ENCODE measurements at regions not wholly inside any gene's neighbourhood (a gene's known extent, or its start where the extent isn't known, plus 50 kb on each side); places are given as distances from the start of the nearest gene placed in this dataset.

DNA sequence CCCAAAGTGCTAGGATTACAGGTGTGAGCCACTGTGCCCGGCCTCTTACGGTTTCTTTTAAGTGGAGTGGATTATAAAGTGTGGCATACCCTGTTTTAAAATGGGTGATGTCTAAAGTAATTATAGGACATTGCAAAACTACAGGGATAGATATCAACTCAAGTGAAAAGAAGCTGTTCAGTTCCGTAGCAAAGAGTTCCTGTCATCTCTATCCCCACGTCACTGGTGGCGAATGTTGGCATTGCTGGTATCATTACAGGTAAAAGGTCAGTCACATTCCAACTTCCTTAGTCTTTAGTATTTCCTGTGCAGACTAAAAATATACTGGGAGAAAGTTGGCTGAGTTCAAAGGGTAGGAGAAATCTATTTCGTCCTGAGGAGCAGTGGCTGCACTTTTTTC is 95.6 kb upstream of the SLC38A2 start:
- DNase-seq (ENCODE audit: extremely low spot score, unreplicated experiment): no peak
- TF ChIP-seq, protein P1, sequence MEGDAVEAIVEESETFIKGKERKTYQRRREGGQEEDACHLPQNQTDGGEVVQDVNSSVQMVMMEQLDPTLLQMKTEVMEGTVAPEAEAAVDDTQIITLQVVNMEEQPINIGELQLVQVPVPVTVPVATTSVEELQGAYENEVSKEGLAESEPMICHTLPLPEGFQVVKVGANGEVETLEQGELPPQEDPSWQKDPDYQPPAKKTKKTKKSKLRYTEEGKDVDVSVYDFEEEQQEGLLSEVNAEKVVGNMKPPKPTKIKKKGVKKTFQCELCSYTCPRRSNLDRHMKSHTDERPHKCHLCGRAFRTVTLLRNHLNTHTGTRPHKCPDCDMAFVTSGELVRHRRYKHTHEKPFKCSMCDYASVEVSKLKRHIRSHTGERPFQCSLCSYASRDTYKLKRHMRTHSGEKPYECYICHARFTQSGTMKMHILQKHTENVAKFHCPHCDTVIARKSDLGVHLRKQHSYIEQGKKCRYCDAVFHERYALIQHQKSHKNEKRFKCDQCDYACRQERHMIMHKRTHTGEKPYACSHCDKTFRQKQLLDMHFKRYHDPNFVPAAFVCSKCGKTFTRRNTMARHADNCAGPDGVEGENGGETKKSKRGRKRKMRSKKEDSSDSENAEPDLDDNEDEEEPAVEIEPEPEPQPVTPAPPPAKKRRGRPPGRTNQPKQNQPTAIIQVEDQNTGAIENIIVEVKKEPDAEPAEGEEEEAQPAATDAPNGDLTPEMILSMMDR (IDR thresholded peaks at IDR 0.05): no peak

DNA sequence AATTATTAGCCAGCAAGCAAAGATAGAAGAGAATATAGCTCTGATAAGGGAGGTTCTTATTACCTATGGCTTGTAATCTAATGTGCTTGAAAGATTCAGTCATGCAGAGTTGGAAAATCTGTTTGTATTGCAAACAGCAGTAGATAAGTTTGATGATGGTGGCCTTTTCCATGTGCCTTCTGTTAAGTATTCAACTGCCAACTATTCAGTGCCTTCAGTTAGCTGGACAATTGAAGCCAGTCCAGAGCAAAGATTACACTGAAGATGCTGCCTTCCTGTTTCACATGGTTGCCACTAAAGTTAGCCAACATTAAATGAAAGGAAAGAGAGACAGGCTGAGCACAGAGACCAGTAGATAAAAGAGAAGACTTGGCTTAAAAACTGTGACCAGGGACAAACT is 92.7 kb upstream of the SLC38A2 start:
- Mint-ChIP-seq H3K27ac (ENCODE audit: unreplicated experiment) (no peak overlapping the region), H3K4me3 (ENCODE audit: unreplicated experiment) (no peak overlapping the region), H3K4me1 (ENCODE audit: unreplicated experiment) (peaks cover 44% of the 10 kb centered on the region), H3K36me3 (ENCODE audit: unreplicated experiment) (peaks cover 5% of the 10 kb centered on the region), H3K9me3 (ENCODE audit: unreplicated experiment) (no peaks in the 10 kb centered on the region), H3K27me3 (ENCODE audit: unreplicated experiment) (no peaks in the 10 kb centered on the region)
- no peak for DNase-seq (ENCODE audit: extremely low spot score, unreplicated experiment)
- TF ChIP-seq, protein P1 (IDR thresholded peaks at IDR 0.05): no peak

More for the DNA sequence above, 95.6 kb upstream of the SLC38A2 start:
- Mint-ChIP-seq H3K36me3 (ENCODE audit: unreplicated experiment) (peaks cover 5% of the 10 kb centered on the region), H3K4me3 (ENCODE audit: unreplicated experiment) (no peak overlapping the region), H3K27ac (ENCODE audit: unreplicated experiment) (no peak overlapping the region), H3K27me3 (ENCODE audit: unreplicated experiment) (no peaks in the 10 kb centered on the region), H3K4me1 (ENCODE audit: unreplicated experiment) (peaks cover 30% of the 10 kb centered on the region), H3K9me3 (ENCODE audit: unreplicated experiment) (no peaks in the 10 kb centered on the region)

- no peak overlapping the region for H3K4me3 Mint-ChIP-seq (ENCODE audit: unreplicated experiment)
- TF ChIP-seq, protein P1 (IDR thresholded peaks at IDR 0.05): no peak
Measured at GRCh38 chr12:46464863-46465262, 92.3 kb upstream of the SLC38A2 start.

GRCh38 chr12:46462641-46463355 is 90.2 kb upstream of the SLC38A2 start:
- TF ChIP-seq, protein P1 (IDR thresholded peaks at IDR 0.05): no peak
- no peak overlapping the region for H3K4me3 Mint-ChIP-seq (ENCODE audit: unreplicated experiment)
- no peaks in the 10 kb centered on the region for H3K9me3 Mint-ChIP-seq (ENCODE audit: unreplicated experiment)
- peak overlapping the region; percentile 91 for H3K27ac Mint-ChIP-seq (ENCODE audit: unreplicated experiment)
- no peak for DNase-seq (ENCODE audit: extremely low spot score, unreplicated experiment)
- H3K27me3 Mint-ChIP-seq (ENCODE audit: unreplicated experiment): no peaks in the 10 kb centered on the region
- H3K4me1 Mint-ChIP-seq (ENCODE audit: unreplicated experiment): peaks cover 47% of the 10 kb centered on the region
- peaks cover 6% of the 10 kb centered on the region for H3K36me3 Mint-ChIP-seq (ENCODE audit: unreplicated experiment)

More at GRCh38 chr12:46464863-46465262, 92.3 kb upstream of the SLC38A2 start:
- Mint-ChIP-seq H3K36me3 (ENCODE audit: unreplicated experiment) (peaks cover 5% of the 10 kb centered on the region), H3K9me3 (ENCODE audit: unreplicated experiment) (no peaks in the 10 kb centered on the region), H3K27ac (ENCODE audit: unreplicated experiment) (no peak overlapping the region), H3K4me1 (ENCODE audit: unreplicated experiment) (peaks cover 44% of the 10 kb centered on the region), H3K27me3 (ENCODE audit: unreplicated experiment) (no peaks in the 10 kb centered on the region)
- no peak for DNase-seq (ENCODE audit: extremely low spot score, unreplicated experiment)

DNA sequence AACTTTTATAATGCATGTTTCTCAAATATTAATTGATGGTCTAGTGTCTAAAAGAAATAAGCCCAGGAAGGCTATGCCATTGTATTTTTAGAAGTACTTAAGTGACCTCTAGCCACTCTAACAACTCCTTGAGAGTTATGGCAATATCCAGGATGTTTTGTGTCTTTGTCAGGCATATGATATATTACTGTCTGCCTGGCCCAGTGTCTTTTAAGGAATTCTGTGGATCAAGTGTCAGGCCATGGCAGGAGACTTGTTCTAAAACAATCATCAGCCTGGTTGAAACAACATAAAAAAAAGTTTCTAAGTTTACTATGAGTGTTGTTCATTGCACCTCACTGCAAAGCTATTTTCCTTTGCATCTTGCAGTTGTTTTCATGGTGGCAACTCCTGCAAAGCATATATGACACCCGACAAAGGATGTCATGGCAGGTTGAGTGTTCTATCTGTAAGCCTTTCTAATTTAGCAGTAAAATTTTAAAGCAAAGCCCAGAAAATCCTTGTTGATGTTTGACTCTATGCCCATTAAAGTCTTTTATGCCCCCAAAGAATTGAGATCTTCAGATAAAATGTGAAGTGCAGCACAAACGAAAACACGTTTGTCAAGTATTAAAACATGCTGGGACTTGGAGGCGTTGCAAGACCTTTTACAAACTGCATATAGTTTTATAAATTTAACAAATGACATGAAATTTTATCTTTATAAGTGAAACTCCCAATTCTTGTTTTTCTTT is 89.5 kb upstream of the SLC38A2 start:
- DNase-seq (ENCODE audit: extremely low spot score, unreplicated experiment): no peak
- Mint-ChIP-seq H3K36me3 (ENCODE audit: unreplicated experiment) (peaks cover 6% of the 10 kb centered on the region), H3K9me3 (ENCODE audit: unreplicated experiment) (no peaks in the 10 kb centered on the region), H3K27me3 (ENCODE audit: unreplicated experiment) (no peaks in the 10 kb centered on the region), H3K4me1 (ENCODE audit: unreplicated experiment) (peaks cover 47% of the 10 kb centered on the region), H3K4me3 (ENCODE audit: unreplicated experiment) (no peak overlapping the region), H3K27ac (ENCODE audit: unreplicated experiment) (peak overlapping the region; percentile 91)
- TF ChIP-seq, protein P1 (IDR thresholded peaks at IDR 0.05): no peak
